ENCODE measurements at regions not wholly inside any gene's neighbourhood (a gene's known extent, or its start where the extent isn't known, plus 50 kb on each side); places are given as distances from the start of the nearest gene placed in this dataset.
"Not testable (repeated sequence)": the region's sequence is repeated elsewhere in the genome, so short reads cannot be mapped to it uniquely, and the experiment has no call there.

- Histone ChIP-seq H4K20me1 (ENCODE audit: control insufficient read depth, insufficient read depth, low read length, poor library complexity, severe bottlenecking) (no peaks in the 10 kb centered on the region), H3K27me3 (replicated peaks in 1 of 4; ENCODE audit: control extremely low read depth in 1 of 4, control insufficient read depth in 3 of 4, insufficient read depth in 4 of 4, low read length in 3 of 4) (no peaks in the 10 kb centered on the region), H3K4me2 (replicated peaks; ENCODE audit: low read depth, low read length, poor library complexity, severe bottlenecking) (no peak overlapping the region), H3K27ac (ENCODE audit: low read length in 2 of 2) (no peak overlapping the region), H3K4me1 (ENCODE audit: control insufficient read depth in 2 of 2, insufficient read depth in 2 of 2, low read length in 2 of 2) (no peaks in the 10 kb centered on the region), H2AFZ (ENCODE audit: insufficient read depth, low read depth, low read length, poor library complexity, severe bottlenecking) (no peak overlapping the region), H3K79me2 (ENCODE audit: control insufficient read depth, insufficient read depth, low read length) (no peaks in the 10 kb centered on the region), H3K9me3 (ENCODE audit: control extremely low read depth in 1 of 3, control insufficient read depth in 2 of 3, insufficient read depth in 1 of 3, low read length in 2 of 3) (peaks cover 0 to 2% (median 2%) of the 10 kb centered on the region in 3 donors), H3K4me3 (ENCODE audit: control extremely low read depth in 1 of 5, extremely low read depth in 1 of 5, insufficient read depth in 1 of 5, low read depth in 2 of 5, low read length in 4 of 5) (no peak overlapping the region), H3K36me3 (replicated peaks in 1 of 2; ENCODE audit: control extremely low read depth in 1 of 2, control insufficient read depth in 1 of 2, extremely low read depth in 1 of 2, insufficient read depth in 2 of 2, low read length in 1 of 2) (no peaks in the 10 kb centered on the region), H3K9ac (ENCODE audit: low read length) (no peak overlapping the region)
- H3K9me3 Mint-ChIP-seq (ENCODE audit: insufficient read depth), result peaks cover 6% of the 10 kb centered on the region
- no peak for DNase-seq
- H3K27me3 Mint-ChIP-seq, result no peaks in the 10 kb centered on the region
- no peak overlapping the region for H3K4me3 Mint-ChIP-seq
- 83% methylated on average over 3 of the region's 4 CpGs for WGBS (ENCODE audit: insufficient coverage)
- H3K27ac Mint-ChIP-seq, result no peak overlapping the region
- ATAC-seq (ENCODE audit: low read depth), result no peak
- ChIA-PET POLR2A (no interaction called here), CTCF (no interaction called here)
- intact Hi-C loops (cut with micrococcal nuclease), result no loop called here
- no peak for TF ChIP-seq CTCF (IDR thresholded peaks at IDR 0.05)
- no peak for TF ChIP-seq EZH2 (IDR thresholded peaks at IDR 0.05; ENCODE audit: borderline replicate concordance, insufficient read depth, low read depth, low read length, poor library complexity, severe bottlenecking)
- no peaks in the 10 kb centered on the region for H3K4me1 Mint-ChIP-seq
These were observed 887.0 kb downstream of the TMTC2 start for GRCh38 chr12:83573671-83574070.

DNA sequence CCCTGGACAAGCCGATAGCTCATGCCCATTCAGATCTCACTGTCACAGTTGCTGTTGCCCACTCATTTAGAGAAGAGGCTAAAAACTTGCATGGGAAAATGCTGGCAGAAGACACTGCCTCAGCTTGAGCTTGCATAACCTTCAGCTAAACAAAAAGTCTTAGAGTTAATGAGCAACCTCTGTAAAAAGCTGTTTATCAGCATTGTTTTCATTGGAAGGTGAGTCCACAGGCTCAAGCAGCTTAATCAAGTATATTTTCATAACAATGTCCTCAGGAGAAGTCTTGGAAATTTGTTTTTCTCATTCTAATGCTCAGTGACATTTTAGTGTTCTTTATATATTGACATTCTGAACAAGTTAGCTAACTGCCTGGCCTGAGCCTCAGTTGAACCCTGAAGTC is 872.9 kb downstream of the TMTC2 start:
- H3K9me3 ChIP-seq (ENCODE audit: control extremely low read depth in 1 of 3, control insufficient read depth in 2 of 3, insufficient read depth in 1 of 3, low read length in 2 of 3), result peaks cover 0 to 9% (median 0%) of the 10 kb centered on the region in 3 donors

GRCh38 chr12:83556040-83556439 is 869.3 kb downstream of the TMTC2 start:
- DNase-seq; H3K4me2 ChIP-seq (replicated peaks; ENCODE audit: low read depth, low read length, poor library complexity, severe bottlenecking); H3K36me3 ChIP-seq (replicated peaks in 1 of 2; ENCODE audit: control extremely low read depth in 1 of 2, control insufficient read depth in 1 of 2, extremely low read depth in 1 of 2, insufficient read depth in 2 of 2, low read length in 1 of 2); H3K79me2 ChIP-seq (ENCODE audit: control insufficient read depth, insufficient read depth, low read length); H3K9me3 Mint-ChIP-seq (ENCODE audit: insufficient read depth); POLR2A ChIA-PET; H3K27me3 ChIP-seq (replicated peaks in 1 of 4; ENCODE audit: control extremely low read depth in 1 of 4, control insufficient read depth in 3 of 4, insufficient read depth in 4 of 4, low read length in 3 of 4); H4K20me1 ChIP-seq (ENCODE audit: control insufficient read depth, insufficient read depth, low read length, poor library complexity, severe bottlenecking); ATAC-seq (ENCODE audit: low read depth); H3K9ac ChIP-seq (ENCODE audit: low read length); H3K4me1 Mint-ChIP-seq; CTCF ChIA-PET; H3K4me3 ChIP-seq (ENCODE audit: control extremely low read depth in 1 of 5, extremely low read depth in 1 of 5, insufficient read depth in 1 of 5, low read depth in 2 of 5, low read length in 4 of 5); H3K27ac ChIP-seq (ENCODE audit: low read length in 2 of 2); H2AFZ ChIP-seq (ENCODE audit: insufficient read depth, low read depth, low read length, poor library complexity, severe bottlenecking); H3K27ac Mint-ChIP-seq; H3K4me3 Mint-ChIP-seq; intact Hi-C loops (cut with micrococcal nuclease); H3K4me1 ChIP-seq (ENCODE audit: control insufficient read depth in 2 of 2, insufficient read depth in 2 of 2, low read length in 2 of 2); H3K27me3 Mint-ChIP-seq: not testable (repeated sequence)
- peaks cover 0 to 15% (median 0%) of the 10 kb centered on the region in 3 donors for H3K9me3 ChIP-seq (ENCODE audit: control extremely low read depth in 1 of 3, control insufficient read depth in 2 of 3, insufficient read depth in 1 of 3, low read length in 2 of 3)
- 91% methylated on average over 7 of the region's 7 CpGs for WGBS (ENCODE audit: insufficient coverage)

More for the DNA sequence above, 872.9 kb downstream of the TMTC2 start:
- no peaks in the 10 kb centered on the region for H3K4me1 ChIP-seq (ENCODE audit: control insufficient read depth in 2 of 2, insufficient read depth in 2 of 2, low read length in 2 of 2)
- intact Hi-C loops (cut with micrococcal nuclease), result no loop called here
- ATAC-seq (ENCODE audit: low read depth) (no peak), DNase-seq (no peak)
- Mint-ChIP-seq H3K27ac (no peak overlapping the region), H3K27me3 (no peaks in the 10 kb centered on the region), H3K9me3 (ENCODE audit: insufficient read depth) (no peaks in the 10 kb centered on the region), H3K4me1 (no peaks in the 10 kb centered on the region), H3K4me3 (no peak overlapping the region)
- no peaks in the 10 kb centered on the region for H3K36me3 ChIP-seq (replicated peaks in 1 of 2; ENCODE audit: control extremely low read depth in 1 of 2, control insufficient read depth in 1 of 2, extremely low read depth in 1 of 2, insufficient read depth in 2 of 2, low read length in 1 of 2)
- WGBS (ENCODE audit: insufficient coverage), result no CpG with 5 or more reads among the region's 1 CpG
- H3K79me2 ChIP-seq (ENCODE audit: control insufficient read depth, insufficient read depth, low read length), result no peaks in the 10 kb centered on the region
- CTCF ChIA-PET, result no interaction called here
- H3K27me3 ChIP-seq (replicated peaks in 1 of 4; ENCODE audit: control extremely low read depth in 1 of 4, control insufficient read depth in 3 of 4, insufficient read depth in 4 of 4, low read length in 3 of 4), result no peaks in the 10 kb centered on the region
- H3K4me3 ChIP-seq (ENCODE audit: control extremely low read depth in 1 of 5, extremely low read depth in 1 of 5, insufficient read depth in 1 of 5, low read depth in 2 of 5, low read length in 4 of 5), result no peak overlapping the region
- no peak overlapping the region for H3K9ac ChIP-seq (ENCODE audit: low read length)
- TF ChIP-seq CTCF (IDR thresholded peaks at IDR 0.05), result no peak
- H4K20me1 ChIP-seq (ENCODE audit: control insufficient read depth, insufficient read depth, low read length, poor library complexity, severe bottlenecking), result no peaks in the 10 kb centered on the region
- no peak overlapping the region for H3K27ac ChIP-seq (ENCODE audit: low read length in 2 of 2)
- H3K4me2 ChIP-seq (replicated peaks; ENCODE audit: low read depth, low read length, poor library complexity, severe bottlenecking), result no peak overlapping the region
- no peak overlapping the region for H2AFZ ChIP-seq (ENCODE audit: insufficient read depth, low read depth, low read length, poor library complexity, severe bottlenecking)
- POLR2A ChIA-PET, result no interaction called here

Data from B cell (primary cell).